GM12878 (cell line): ENCODE measurements at regions not wholly inside any gene's neighbourhood (a gene's known extent, or its start where the extent isn't known, plus 50 kb on each side); places are given as distances from the start of the nearest gene placed in this dataset.

Experiments
- ATAC-seq: fragments of 200-7000 bp; cut with Tn5 transposase; 3 replicates; pipeline ENCODE4 v1.9.1; 2020; ENCODE audit warnings: mild to moderate bottlenecking, moderate library complexity
- BruUV-seq: library from RNA; stranded (reverse); fragments of 400-500 nt; replicated peaks from 2 replicates; lab custom pipeline; 2021; lab: Mats Ljungman, UMichigan
- CTCF ChIA-PET: fragments of 300-600 bp; sonication (Branson Sonifier 250); formaldehyde crosslinking; extraction: SDS; loops from one replicate; lab custom pipeline; 2021; ENCODE audit warnings: inconsistent platforms; lab: Yijun Ruan, JAX
- POLR2A ChIA-PET: fragments of 350-600 bp; formaldehyde crosslinking; extraction: SDS; loops from one replicate; lab custom pipeline; 2021; ENCODE audit warnings: inconsistent platforms; lab: Charles Lee
- RAD21 ChIA-PET: fragments of 300-600 bp; sonication (Branson Sonifier 250); formaldehyde crosslinking; loops from one replicate; lab custom pipeline; 2023; ENCODE audit warnings: antibody characterized with exemption; ENCODE audit not compliant: unreplicated experiment; lab: Charles Lee
- SMC1A ChIA-PET: fragments of 300-600 bp; sonication (Branson Sonifier 250); formaldehyde crosslinking; loops from one replicate; lab custom pipeline; 2023; ENCODE audit not compliant: unreplicated experiment, uncharacterized antibody; lab: Charles Lee
- DNase-seq: peaks from one replicate; pipeline ENCODE4 v3.0.0-alpha.2; 2011; ENCODE audit warnings: low read depth, low spot score
- FAIRE-seq: peaks from 3 replicates; lab custom pipeline; 2011; peaks lifted over from hg19 to GRCh38; lab: Jason Lieb, UNC
- H2AFZ ChIP-seq: 2 replicates; pipeline ENCODE4 v1.6.0; 2011; ENCODE audit warnings: low read depth, low read length, control low read depth; ENCODE audit not compliant: control insufficient read depth
- H3K27ac ChIP-seq: 2 replicates; pipeline ENCODE4 v1.5.1; 2011; ENCODE audit warnings: control low read depth; ENCODE audit not compliant: control insufficient read depth, insufficient read depth
- H3K27me3 ChIP-seq, 2 experiments: replicated peaks in 1 of 2; 2 replicates each; pipeline versions ENCODE4 v1.6.0 to v1.6.1; 2011; ENCODE audit warnings: low read length in 1 of 2; ENCODE audit not compliant: control insufficient read depth in 2 of 2, insufficient read depth in 2 of 2
- H3K36me3 ChIP-seq, 2 experiments: 2 replicates each; pipeline ENCODE4 v1.5.1; 2011; ENCODE audit warnings: low read length in 1 of 2; ENCODE audit not compliant: control insufficient read depth in 2 of 2, insufficient read depth in 2 of 2
- H3K4me1 ChIP-seq: 2 replicates; pipeline ENCODE4 v1.6.1; 2011; ENCODE audit warnings: mild to moderate bottlenecking, low read length, moderate library complexity, mixed read lengths; ENCODE audit not compliant: control insufficient read depth, insufficient read depth
- H3K4me2 ChIP-seq: 2 replicates; pipeline ENCODE4 v1.6.0; 2011; ENCODE audit warnings: control low read depth; ENCODE audit not compliant: control insufficient read depth, insufficient read depth
- H3K4me3 ChIP-seq: fragments of 200-600 bp; sonication (generic); 2 replicates; pipeline ENCODE4 v1.5.1; 2016
- H3K79me2 ChIP-seq: 2 replicates; pipeline ENCODE4 v1.6.0; 2011; ENCODE audit warnings: low read length; ENCODE audit not compliant: control insufficient read depth, insufficient read depth
- H3K9ac ChIP-seq: 2 replicates; pipeline ENCODE4 v1.8.0; 2011; ENCODE audit warnings: low read length, control low read depth, mixed read lengths; ENCODE audit not compliant: control insufficient read depth, insufficient read depth
- H3K9me3 ChIP-seq: replicated peaks from 3 replicates; pipeline ENCODE4 v1.5.1; 2011; ENCODE audit warnings: mild to moderate bottlenecking, low read length; ENCODE audit not compliant: control insufficient read depth, insufficient read depth
- H4K20me1 ChIP-seq: 2 replicates; pipeline ENCODE4 v1.6.0; 2011; ENCODE audit not compliant: control insufficient read depth, insufficient read depth
- ATF3 ChIP-seq: IDR thresholded peaks from 2 replicates; pipeline ENCODE4 v1.6.1; 2011; ENCODE audit warnings: low read depth, mild to moderate bottlenecking, low read length, moderate library complexity, borderline replicate concordance; ENCODE audit errors: extremely low read depth
- BHLHE40 ChIP-seq, 2 experiments: fragments of 450-650 bp in 1 of 2; IDR thresholded peaks; 2 replicates each; pipeline ENCODE4 v1.6.1; 2011 to 2017; ENCODE audit warnings: low read depth in 2 of 2, borderline replicate concordance in 1 of 2, improper control_type of control experiment in 1 of 2, low read length in 1 of 2, mild to moderate bottlenecking in 1 of 2
- CBFB ChIP-seq: IDR thresholded peaks from 2 replicates; pipeline ENCODE4 v1.6.1; 2016; ENCODE audit warnings: antibody characterized with exemption, low read depth
- EP300 ChIP-seq, 2 experiments: fragments of 150-350 bp in 1 of 2; IDR thresholded peaks; 2 replicates each; pipeline ENCODE4 v1.6.1; 2011 to 2012; ENCODE audit warnings: low read depth in 2 of 2, low read length in 2 of 2, borderline replicate concordance in 1 of 2, improper control_type of control experiment in 1 of 2, inconsistent platforms in 1 of 2; ENCODE audit not compliant: control insufficient read depth in 1 of 2
- IKZF2 ChIP-seq, 2 experiments: fragments of 450-650 bp; IDR thresholded peaks; 2 replicates each; pipeline ENCODE4 v1.6.1; 2017; ENCODE audit warnings: mild to moderate bottlenecking in 2 of 2, moderate library complexity in 2 of 2
- IRF4 ChIP-seq: IDR thresholded peaks from 2 replicates; pipeline ENCODE4 v1.6.1; 2011; ENCODE audit warnings: low read depth, low read length
- NR2C1 ChIP-seq: fragments of 450-650 bp; IDR thresholded peaks from 2 replicates; pipeline ENCODE4 v1.6.1; 2017; ENCODE audit warnings: antibody characterized with exemption, mild to moderate bottlenecking, moderate library complexity
- NR2F1 ChIP-seq: fragments of 450-650 bp; conservative IDR thresholded peaks from 2 replicates; pipeline ENCODE4 v1.6.1; 2017; ENCODE audit warnings: mild to moderate bottlenecking
- PAX8 ChIP-seq: fragments of 450-650 bp; IDR thresholded peaks from 2 replicates; pipeline ENCODE4 v1.6.1; 2017; ENCODE audit warnings: mild to moderate bottlenecking, moderate library complexity
- SMAD1 ChIP-seq: fragments of 450-650 bp; IDR thresholded peaks from 2 replicates; pipeline ENCODE4 v1.6.1; 2018; ENCODE audit warnings: mild to moderate bottlenecking, low read depth; ENCODE audit not compliant: partially characterized antibody
- SREBF1 ChIP-seq: IDR thresholded peaks from 2 replicates; pipeline ENCODE4 v1.6.1; 2012; ENCODE audit warnings: mild to moderate bottlenecking, low read length
- SREBF2 ChIP-seq: IDR thresholded peaks from 2 replicates; pipeline ENCODE4 v1.6.1; 2012; ENCODE audit warnings: mild to moderate bottlenecking, low read length
- SRF ChIP-seq, 2 experiments: IDR thresholded peaks; 2 replicates each; pipeline ENCODE4 v1.6.1; 2011; ENCODE audit warnings: low read depth in 2 of 2, low read length in 2 of 2, mild to moderate bottlenecking in 1 of 2, moderate library complexity in 1 of 2
- TARDBP ChIP-seq: IDR thresholded peaks from 2 replicates; pipeline ENCODE4 v1.6.1; 2016; ENCODE audit warnings: borderline replicate concordance
- TCF12 ChIP-seq: IDR thresholded peaks from 2 replicates; pipeline ENCODE4 v1.6.1; 2011; ENCODE audit warnings: low read depth, mild to moderate bottlenecking, low read length
- YY1 ChIP-seq: IDR thresholded peaks from 2 replicates; pipeline ENCODE4 v1.6.1; 2011; ENCODE audit warnings: low read depth, mild to moderate bottlenecking, low read length
- WGBS: methylation state at CpG from one replicate; pipeline ENCODE4 v1.1.6; 2016; ENCODE audit warnings: low lambda C conversion rate; ENCODE audit not compliant: insufficient replicate concordance, insufficient coverage; ENCODE audit errors: missing lambda C conversion rate; 5-methylcytosine and 5-hydroxymethylcytosine counted together
- in situ Hi-C: fragments of 300-500 bp; cut with MboI; formaldehyde crosslinking; loops from 9 replicates; pipeline ENCODE4 v1.14.3; 2018; ENCODE audit warnings: mixed read lengths
- intact Hi-C: fragments of 100-400 bp; cut with micrococcal nuclease; formaldehyde crosslinking; loops from one replicate; pipeline ENCODE4 v1.14.2; 2022; ENCODE audit not compliant: unreplicated experiment
- TF ChIP-seq, protein P1 (sequence below): fragments of 150-350 bp; IDR thresholded peaks from 2 replicates; pipeline ENCODE4 v1.6.1; 2016; ENCODE audit warnings: low read depth, low read length
- TF ChIP-seq, protein P2 (sequence below): IDR thresholded peaks from 2 replicates; pipeline ENCODE4 v1.6.1; 2012; ENCODE audit warnings: low read depth, low read length, improper control_type of control experiment

GRCh38 chr12:31832740-31833729 lies 104.2 kb upstream of the AMN1 start:
- FAIRE-seq (peak; percentile 89), DNase-seq (peak; percentile 73), ATAC-seq (peak; percentile 94)
- in situ Hi-C loops (no loop called here), intact Hi-C loops (no loop called here)
- no peaks in the 10 kb centered on the region for H4K20me1 ChIP-seq
- H3K9me3 ChIP-seq = peaks cover 8% of the 10 kb centered on the region; the same call in 2 of the 3 replicates
- peak overlapping the region; percentile 59; the same call in 1 of the 2 replicates for H3K27ac ChIP-seq
- SMC1A ChIA-PET = interaction anchor here (0.5 to 1.3 kb wide), 7 partner anchors 22 to 308 kb away, joined by 3 to 5 read pairs (median 4); no protein-coding TSS in a partner anchor
- H3K27me3 ChIP-seq = no peaks in the 10 kb centered on the region
- no peak overlapping the region for H3K9ac ChIP-seq
- H3K4me1 ChIP-seq = peaks cover 21% of the 10 kb centered on the region
- H2AFZ ChIP-seq = peak overlapping the region; percentile 53
- POLR2A ChIA-PET = interaction anchor here (0.7 kb wide), 1 partner anchor 93 kb away, joined by 3 read pairs; no protein-coding TSS in a partner anchor
- no peak overlapping the region for H3K4me3 ChIP-seq
- H3K79me2 ChIP-seq = no peaks in the 10 kb centered on the region
- CTCF ChIA-PET = interaction anchor here (1.1 to 1.4 kb wide), 2 partner anchors 9 to 20 kb away, joined by 3 to 5 read pairs; no protein-coding TSS in a partner anchor
- no peaks in the 10 kb centered on the region for H3K36me3 ChIP-seq
- RAD21 ChIA-PET = interaction anchor here (0.8 to 1.3 kb wide), 3 partner anchors 22 to 128 kb away, joined by 3 to 8 read pairs (median 3); no protein-coding TSS in a partner anchor
- peak overlapping the region; percentile 26 for H3K4me2 ChIP-seq
- BruUV-seq = no TSS peak
- 9% methylated on average over 7 of the region's 7 CpGs for WGBS
- TF ChIP-seq NR2F1 = peak; percentile 42; the same call in 1 of the 2 replicates
- TF ChIP-seq TARDBP = no peak
- no peak for TF ChIP-seq SMAD1
- no peak for TF ChIP-seq EP300 (IDR thresholded peaks at IDR 0.05; ENCODE audit: borderline replicate concordance in 1 of 2, control insufficient read depth in 1 of 2, low read depth in 2 of 2, low read length in 2 of 2)
- TF ChIP-seq SRF (IDR thresholded peaks at IDR 0.05; ENCODE audit: low read depth in 2 of 2, low read length in 2 of 2) = 0 out of 4 replicates have a peak, but pooled peaks of 1 of the 2 experiments have one; percentile 9
- TF ChIP-seq NR2C1 = no peak
- TF ChIP-seq TCF12 = 0 out of 2 replicates have a peak, but pooled peaks have one; percentile 22
- peak; percentile 88 for TF ChIP-seq YY1
- peak; percentile 80; the same call in 1 of the 2 replicates for TF ChIP-seq CBFB
- TF ChIP-seq IKZF2 (IDR thresholded peaks at IDR 0.05) = peak; percentile 63 to 70
- TF ChIP-seq IRF4 = 0 out of 2 replicates have a peak, but pooled peaks have one; percentile 22
- no peak for TF ChIP-seq PAX8
- no peak for TF ChIP-seq SREBF2
- TF ChIP-seq SREBF1 = no peak
- TF ChIP-seq BHLHE40 (IDR thresholded peaks at IDR 0.05; ENCODE audit: borderline replicate concordance in 1 of 2, low read depth in 2 of 2, low read length in 1 of 2) = peak in 1 of 2 experiments; percentile 48; a peak in 1 of 4 replicates
- TF ChIP-seq, protein P1, sequence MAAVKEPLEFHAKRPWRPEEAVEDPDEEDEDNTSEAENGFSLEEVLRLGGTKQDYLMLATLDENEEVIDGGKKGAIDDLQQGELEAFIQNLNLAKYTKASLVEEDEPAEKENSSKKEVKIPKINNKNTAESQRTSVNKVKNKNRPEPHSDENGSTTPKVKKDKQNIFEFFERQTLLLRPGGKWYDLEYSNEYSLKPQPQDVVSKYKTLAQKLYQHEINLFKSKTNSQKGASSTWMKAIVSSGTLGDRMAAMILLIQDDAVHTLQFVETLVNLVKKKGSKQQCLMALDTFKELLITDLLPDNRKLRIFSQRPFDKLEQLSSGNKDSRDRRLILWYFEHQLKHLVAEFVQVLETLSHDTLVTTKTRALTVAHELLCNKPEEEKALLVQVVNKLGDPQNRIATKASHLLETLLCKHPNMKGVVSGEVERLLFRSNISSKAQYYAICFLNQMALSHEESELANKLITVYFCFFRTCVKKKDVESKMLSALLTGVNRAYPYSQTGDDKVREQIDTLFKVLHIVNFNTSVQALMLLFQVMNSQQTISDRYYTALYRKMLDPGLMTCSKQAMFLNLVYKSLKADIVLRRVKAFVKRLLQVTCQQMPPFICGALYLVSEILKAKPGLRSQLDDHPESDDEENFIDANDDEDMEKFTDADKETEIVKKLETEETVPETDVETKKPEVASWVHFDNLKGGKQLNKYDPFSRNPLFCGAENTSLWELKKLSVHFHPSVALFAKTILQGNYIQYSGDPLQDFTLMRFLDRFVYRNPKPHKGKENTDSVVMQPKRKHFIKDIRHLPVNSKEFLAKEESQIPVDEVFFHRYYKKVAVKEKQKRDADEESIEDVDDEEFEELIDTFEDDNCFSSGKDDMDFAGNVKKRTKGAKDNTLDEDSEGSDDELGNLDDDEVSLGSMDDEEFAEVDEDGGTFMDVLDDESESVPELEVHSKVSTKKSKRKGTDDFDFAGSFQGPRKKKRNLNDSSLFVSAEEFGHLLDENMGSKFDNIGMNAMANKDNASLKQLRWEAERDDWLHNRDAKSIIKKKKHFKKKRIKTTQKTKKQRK = no peak
- TF ChIP-seq ATF3 = no peak
- TF ChIP-seq, protein P2, sequence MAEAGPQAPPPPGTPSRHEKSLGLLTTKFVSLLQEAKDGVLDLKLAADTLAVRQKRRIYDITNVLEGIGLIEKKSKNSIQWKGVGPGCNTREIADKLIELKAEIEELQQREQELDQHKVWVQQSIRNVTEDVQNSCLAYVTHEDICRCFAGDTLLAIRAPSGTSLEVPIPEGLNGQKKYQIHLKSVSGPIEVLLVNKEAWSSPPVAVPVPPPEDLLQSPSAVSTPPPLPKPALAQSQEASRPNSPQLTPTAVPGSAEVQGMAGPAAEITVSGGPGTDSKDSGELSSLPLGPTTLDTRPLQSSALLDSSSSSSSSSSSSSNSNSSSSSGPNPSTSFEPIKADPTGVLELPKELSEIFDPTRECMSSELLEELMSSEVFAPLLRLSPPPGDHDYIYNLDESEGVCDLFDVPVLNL = no peak
